ENCODE measurements at regions not wholly inside any gene's neighbourhood (a gene's known extent, or its start where the extent isn't known, plus 50 kb on each side); places are given as distances from the start of the nearest gene placed in this dataset.

DNA sequence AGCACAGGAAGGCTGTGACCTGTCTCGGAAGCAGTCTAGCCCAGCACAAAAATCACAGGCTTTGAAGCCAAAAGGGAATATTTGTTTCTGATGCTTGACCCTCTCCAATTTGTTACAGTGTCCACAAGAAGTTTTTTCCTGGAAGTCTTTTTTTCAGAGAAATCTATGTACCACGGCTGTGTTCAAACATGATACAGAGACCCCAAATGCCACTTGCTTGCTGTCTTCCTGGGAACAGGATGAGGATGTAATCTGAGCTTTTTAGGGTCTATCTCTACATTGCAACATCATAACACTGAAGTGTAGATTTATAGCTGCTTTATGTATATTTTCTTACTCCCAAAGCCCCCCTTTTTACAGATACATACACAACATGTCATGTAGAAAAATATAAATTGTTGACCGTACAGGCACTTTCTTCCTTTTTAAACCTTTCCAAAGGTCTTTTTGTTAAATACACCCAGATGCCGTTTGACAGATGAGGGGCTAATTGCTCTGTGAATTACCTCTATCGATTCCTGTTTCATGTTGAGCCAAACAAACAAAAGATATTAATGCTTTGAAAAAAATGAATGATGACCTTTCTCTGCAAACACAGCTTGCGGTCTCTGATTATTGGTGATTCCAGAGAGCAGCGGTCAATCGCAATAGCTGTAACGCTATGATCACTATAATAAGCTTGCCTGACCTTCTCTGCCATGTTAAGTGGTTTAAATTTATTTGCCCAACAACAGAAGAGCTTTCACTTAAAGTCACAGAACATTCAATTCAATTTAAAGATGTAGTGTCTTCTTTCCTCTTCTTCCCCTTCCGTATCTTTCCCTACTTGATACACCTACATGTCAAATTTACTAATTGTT, 875.9 kb upstream of the NR2F2 start:
- FAIRE-seq (no peak), DNase-seq (ENCODE audit: low read depth, low spot score) (no peak)
- Histone ChIP-seq H3K9ac (ENCODE audit: control insufficient read depth, extremely low read depth, insufficient read depth, low read length) (no peak overlapping the region), H4K20me1 (ENCODE audit: control insufficient read depth, extremely low read depth, insufficient read depth, low read length) (no peaks in the 10 kb centered on the region), H3K27ac (ENCODE audit: control insufficient read depth, insufficient read depth, low read length) (no peak overlapping the region), H3K4me1 (ENCODE audit: control insufficient read depth, extremely low read depth, insufficient read depth, low read length) (no peaks in the 10 kb centered on the region), H3K36me3 (ENCODE audit: control insufficient read depth in 2 of 2, extremely low read depth in 1 of 2, insufficient read depth in 2 of 2, low read length in 2 of 2) (no peaks in the 10 kb centered on the region), H3K9me3 (ENCODE audit: control insufficient read depth, low read depth, low read length) (no peaks in the 10 kb centered on the region), H3K4me3 (ENCODE audit: control insufficient read depth in 2 of 3, extremely low read depth in 1 of 3, insufficient read depth in 2 of 3, low read depth in 1 of 3, low read length in 3 of 3) (no peak overlapping the region), H2AFZ (ENCODE audit: control insufficient read depth, low read length) (no peak overlapping the region), H3K4me2 (ENCODE audit: control insufficient read depth, extremely low read depth, insufficient read depth, low read depth, low read length) (no peak overlapping the region), H3K9me1 (ENCODE audit: control insufficient read depth, extremely low read depth, insufficient read depth, low read length) (no peaks in the 10 kb centered on the region), H3K27me3 (ENCODE audit: control insufficient read depth, extremely low read depth, insufficient read depth, low read length) (no peaks in the 10 kb centered on the region), H3K79me2 (ENCODE audit: control insufficient read depth, insufficient read depth, low read length) (no peaks in the 10 kb centered on the region)
- dilution Hi-C loops (cut with MboI; ENCODE audit: extremely low pct_ligation_motif_present, low sequenced_read_pairs), result no loop called here
- TF ChIP-seq EZH2 (IDR thresholded peaks at IDR 0.05; ENCODE audit: low read length) (no peak), CTCF (optimal IDR thresholded peaks at IDR 0.05 in 1 of 3, IDR thresholded peaks at IDR 0.05 in 1 of 3, conservative IDR thresholded peaks at IDR 0.05 in 1 of 3; ENCODE audit: extremely low read depth in 1 of 3, insufficient read depth in 2 of 3, low read length in 3 of 3) (no peak)

DNA sequence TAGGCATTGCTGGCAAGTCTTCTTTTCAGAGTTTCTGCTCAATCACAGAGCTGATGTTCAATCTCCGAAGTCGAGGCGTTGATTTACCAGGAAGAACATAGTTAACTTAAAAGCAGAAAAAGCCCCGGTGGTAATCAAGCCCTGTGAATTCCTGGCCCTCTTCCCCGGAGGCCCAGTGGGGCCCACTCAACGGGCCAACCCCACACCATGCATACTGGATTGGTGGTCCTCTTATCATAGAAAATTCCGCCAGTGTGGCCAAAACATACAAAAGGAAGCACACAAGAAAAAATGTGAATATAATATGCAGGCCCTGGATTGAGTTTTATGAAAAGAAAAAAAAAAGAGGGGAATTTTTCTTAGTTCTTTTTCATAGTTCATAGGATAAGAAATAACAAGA, 873.0 kb upstream of the NR2F2 start:
- no peak overlapping the region for H3K4me3 ChIP-seq (ENCODE audit: control insufficient read depth in 2 of 3, extremely low read depth in 1 of 3, insufficient read depth in 2 of 3, low read depth in 1 of 3, low read length in 3 of 3)
- no peak for FAIRE-seq

More for the DNA sequence above, 873.0 kb upstream of the NR2F2 start:
- Histone ChIP-seq H2AFZ (ENCODE audit: control insufficient read depth, low read length) (no peak overlapping the region), H3K4me1 (ENCODE audit: control insufficient read depth, extremely low read depth, insufficient read depth, low read length) (no peaks in the 10 kb centered on the region), H3K79me2 (ENCODE audit: control insufficient read depth, insufficient read depth, low read length) (no peaks in the 10 kb centered on the region), H4K20me1 (ENCODE audit: control insufficient read depth, extremely low read depth, insufficient read depth, low read length) (no peaks in the 10 kb centered on the region), H3K9ac (ENCODE audit: control insufficient read depth, extremely low read depth, insufficient read depth, low read length) (no peak overlapping the region), H3K4me2 (ENCODE audit: control insufficient read depth, extremely low read depth, insufficient read depth, low read depth, low read length) (no peak overlapping the region), H3K9me3 (ENCODE audit: control insufficient read depth, low read depth, low read length) (no peaks in the 10 kb centered on the region), H3K36me3 (ENCODE audit: control insufficient read depth in 2 of 2, extremely low read depth in 1 of 2, insufficient read depth in 2 of 2, low read length in 2 of 2) (no peaks in the 10 kb centered on the region), H3K27ac (ENCODE audit: control insufficient read depth, insufficient read depth, low read length) (no peak overlapping the region), H3K9me1 (ENCODE audit: control insufficient read depth, extremely low read depth, insufficient read depth, low read length) (no peaks in the 10 kb centered on the region), H3K27me3 (ENCODE audit: control insufficient read depth, extremely low read depth, insufficient read depth, low read length) (no peaks in the 10 kb centered on the region)
- dilution Hi-C loops (cut with MboI; ENCODE audit: extremely low pct_ligation_motif_present, low sequenced_read_pairs), result no loop called here
- no peak for TF ChIP-seq CTCF (optimal IDR thresholded peaks at IDR 0.05 in 1 of 3, IDR thresholded peaks at IDR 0.05 in 1 of 3, conservative IDR thresholded peaks at IDR 0.05 in 1 of 3; ENCODE audit: extremely low read depth in 1 of 3, insufficient read depth in 2 of 3, low read length in 3 of 3)
- no peak for TF ChIP-seq EZH2 (IDR thresholded peaks at IDR 0.05; ENCODE audit: low read length)
- no peak for DNase-seq (ENCODE audit: low read depth, low spot score)

All from keratinocyte (primary cell).